Mononuclear cell (primary cell): ENCODE measurements at regions not wholly inside any gene's neighbourhood (a gene's known extent, or its start where the extent isn't known, plus 50 kb on each side); places are given as distances from the start of the nearest gene placed in this dataset.

Experiments used
- H3K27me3 ChIP-seq: 2 replicates; pipeline ENCODE4 v1.6.0; 2011; ENCODE audit warnings: low read length, control low read depth; ENCODE audit not compliant: insufficient read depth
- H3K4me1 ChIP-seq: 2 replicates; pipeline ENCODE4 v1.5.1; 2011; ENCODE audit warnings: mild to moderate bottlenecking, low read length, control low read depth; ENCODE audit not compliant: insufficient read depth
- H3K4me3 ChIP-seq: 2 replicates; pipeline ENCODE4 v1.5.1; 2011; ENCODE audit warnings: mild to moderate bottlenecking, low read length, moderate library complexity
- H3K9me3 ChIP-seq: 2 replicates; pipeline ENCODE4 v1.5.1; 2011; ENCODE audit warnings: low read depth, mild to moderate bottlenecking, control low read depth, low read length

DNA sequence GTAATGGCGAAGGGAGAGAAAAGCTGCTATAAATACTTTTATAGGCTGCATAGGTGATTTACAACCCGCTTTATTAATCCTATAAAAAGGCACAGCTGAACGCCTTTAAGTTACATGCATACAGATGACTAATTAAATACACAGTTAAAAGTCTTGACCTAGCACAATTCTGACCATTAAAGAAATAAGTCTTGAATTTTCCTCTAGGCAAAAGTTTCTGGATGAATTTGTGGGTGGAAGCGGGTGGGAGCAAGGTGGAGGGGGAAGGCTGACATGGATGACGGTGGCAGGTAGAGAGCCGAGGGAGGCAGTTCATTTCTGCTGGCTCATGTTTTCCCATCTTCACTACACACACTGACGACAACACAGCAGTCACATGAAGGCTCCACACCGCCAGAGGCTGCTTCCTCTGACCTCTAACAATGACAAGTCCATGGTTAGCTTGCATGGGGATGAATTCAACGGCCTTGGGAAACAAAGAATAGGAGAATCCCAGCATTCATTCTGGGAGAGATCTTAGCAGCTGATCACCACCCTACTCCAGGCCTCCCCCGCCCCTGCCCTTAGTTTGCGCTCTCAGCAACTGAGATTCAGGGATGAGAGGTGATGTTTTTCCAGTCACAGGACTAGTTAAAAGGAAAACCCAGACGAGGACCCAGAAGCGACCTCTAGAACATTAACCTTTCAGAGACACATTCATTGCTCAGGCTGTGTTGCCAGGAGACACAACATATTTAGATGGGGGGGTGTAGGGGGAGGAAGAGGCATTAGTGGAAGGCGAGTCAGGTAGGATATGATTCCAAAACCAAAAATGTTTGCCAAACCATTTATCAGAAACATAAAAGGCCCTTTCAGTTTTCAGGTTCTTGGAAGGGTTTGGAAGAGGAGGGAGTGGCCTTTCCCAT lies 329.3 kb downstream of the PIK3R1 start:
- no peak overlapping the region for H3K4me3 ChIP-seq
- no peaks in the 10 kb centered on the region for H3K9me3 ChIP-seq
- no peaks in the 10 kb centered on the region for H3K4me1 ChIP-seq
- H3K27me3 ChIP-seq = peaks cover 4% of the 10 kb centered on the region

- no peaks in the 10 kb centered on the region for H3K9me3 ChIP-seq
- H3K4me3 ChIP-seq = no peak overlapping the region
- H3K27me3 ChIP-seq = no peaks in the 10 kb centered on the region
- H3K4me1 ChIP-seq = no peaks in the 10 kb centered on the region
Measured at GRCh38 chr5:68545636-68546295, 330.2 kb downstream of the PIK3R1 start.

DNA sequence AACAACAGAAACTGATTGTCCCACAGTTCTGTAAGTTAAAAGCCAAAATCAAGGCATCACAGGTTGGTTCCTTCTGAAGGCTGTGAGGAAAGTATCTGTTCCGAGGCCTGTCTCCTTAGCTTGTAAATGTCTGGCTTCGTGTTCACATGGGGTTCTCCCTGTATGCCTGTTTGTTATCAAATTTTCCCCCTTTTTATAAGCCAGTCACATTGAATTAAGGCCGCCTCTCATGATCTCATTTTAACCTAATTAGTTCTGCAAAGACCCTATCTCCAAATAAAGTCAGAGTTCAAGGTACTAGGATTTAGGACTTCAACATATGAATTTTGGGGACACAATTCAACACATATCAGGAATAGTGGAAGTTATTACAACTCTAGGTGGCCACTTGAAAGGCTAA lies 331.5 kb downstream of the PIK3R1 start:
- Histone ChIP-seq H3K4me1 (no peaks in the 10 kb centered on the region), H3K4me3 (no peak overlapping the region), H3K27me3 (no peaks in the 10 kb centered on the region), H3K9me3 (no peaks in the 10 kb centered on the region)

DNA sequence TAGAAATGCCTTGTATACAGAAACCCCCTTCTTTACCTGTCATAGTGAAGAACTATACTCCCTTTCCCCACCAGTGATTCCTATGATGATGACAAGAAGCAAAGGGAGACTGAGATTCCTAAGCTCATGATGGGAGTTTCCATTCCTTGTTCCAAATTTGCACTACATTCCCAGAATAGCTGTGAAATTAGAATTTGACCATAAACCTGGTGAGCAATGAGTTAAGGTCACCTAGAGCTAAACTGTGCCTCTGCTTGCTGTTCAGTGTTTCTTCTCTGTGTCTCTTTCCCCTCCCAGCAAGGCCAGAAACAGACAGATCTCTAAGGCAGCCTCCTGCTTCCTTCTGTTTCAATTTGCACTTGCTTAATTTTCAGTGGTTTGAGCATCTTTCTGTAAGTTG lies 332.1 kb downstream of the PIK3R1 start:
- no peak overlapping the region for H3K4me3 ChIP-seq
- no peaks in the 10 kb centered on the region for H3K9me3 ChIP-seq
- no peaks in the 10 kb centered on the region for H3K4me1 ChIP-seq
- H3K27me3 ChIP-seq = no peaks in the 10 kb centered on the region

DNA sequence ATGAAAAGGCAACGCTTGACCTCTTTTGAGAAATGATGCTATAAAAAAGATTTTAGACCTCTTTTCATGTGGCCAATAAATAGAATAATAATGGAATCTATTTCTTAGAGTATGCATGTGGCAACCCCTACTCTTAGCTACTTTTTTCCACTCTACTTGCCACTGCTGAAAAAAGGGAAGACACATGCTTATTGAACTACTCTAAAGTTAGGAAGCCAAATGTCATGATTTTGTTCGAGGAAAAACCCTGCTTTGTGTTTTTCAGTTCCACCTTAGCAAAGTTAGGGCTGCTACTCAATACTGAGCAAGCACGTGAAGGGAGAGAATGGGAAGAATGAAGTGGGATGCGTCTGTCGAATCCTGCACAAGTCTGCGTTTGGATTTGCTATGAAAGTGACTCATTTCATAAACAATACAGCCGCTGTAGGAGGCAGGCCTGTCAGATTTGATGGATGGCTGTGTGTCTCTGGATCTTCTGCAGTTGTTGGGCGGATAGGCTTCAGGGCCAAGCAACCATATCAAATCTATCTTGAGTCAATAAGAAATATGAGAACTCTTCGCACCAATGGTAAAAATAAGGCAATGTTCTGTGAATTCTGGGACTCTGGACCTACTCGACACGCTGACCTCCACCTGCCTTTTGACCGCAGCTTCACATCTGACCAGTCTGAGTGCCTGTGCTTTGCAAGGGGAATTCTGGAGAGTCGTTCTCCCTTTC lies 333.6 kb downstream of the PIK3R1 start:
- Histone ChIP-seq H3K9me3 (no peaks in the 10 kb centered on the region), H3K4me3 (no peak overlapping the region), H3K4me1 (no peaks in the 10 kb centered on the region)

GRCh38 chr5:68550015-68550414 lies 334.5 kb downstream of the PIK3R1 start:
- H3K4me3 ChIP-seq = no peak overlapping the region
- H3K27me3 ChIP-seq = no peaks in the 10 kb centered on the region
- H3K9me3 ChIP-seq = no peaks in the 10 kb centered on the region
- no peaks in the 10 kb centered on the region for H3K4me1 ChIP-seq

More for the DNA sequence above, 333.6 kb downstream of the PIK3R1 start:
- no peaks in the 10 kb centered on the region for H3K27me3 ChIP-seq

GRCh38 chr5:68551436-68551835 lies 335.9 kb downstream of the PIK3R1 start:
- Histone ChIP-seq H3K27me3 (no peaks in the 10 kb centered on the region), H3K4me3 (no peak overlapping the region), H3K9me3 (no peaks in the 10 kb centered on the region), H3K4me1 (no peaks in the 10 kb centered on the region)

DNA sequence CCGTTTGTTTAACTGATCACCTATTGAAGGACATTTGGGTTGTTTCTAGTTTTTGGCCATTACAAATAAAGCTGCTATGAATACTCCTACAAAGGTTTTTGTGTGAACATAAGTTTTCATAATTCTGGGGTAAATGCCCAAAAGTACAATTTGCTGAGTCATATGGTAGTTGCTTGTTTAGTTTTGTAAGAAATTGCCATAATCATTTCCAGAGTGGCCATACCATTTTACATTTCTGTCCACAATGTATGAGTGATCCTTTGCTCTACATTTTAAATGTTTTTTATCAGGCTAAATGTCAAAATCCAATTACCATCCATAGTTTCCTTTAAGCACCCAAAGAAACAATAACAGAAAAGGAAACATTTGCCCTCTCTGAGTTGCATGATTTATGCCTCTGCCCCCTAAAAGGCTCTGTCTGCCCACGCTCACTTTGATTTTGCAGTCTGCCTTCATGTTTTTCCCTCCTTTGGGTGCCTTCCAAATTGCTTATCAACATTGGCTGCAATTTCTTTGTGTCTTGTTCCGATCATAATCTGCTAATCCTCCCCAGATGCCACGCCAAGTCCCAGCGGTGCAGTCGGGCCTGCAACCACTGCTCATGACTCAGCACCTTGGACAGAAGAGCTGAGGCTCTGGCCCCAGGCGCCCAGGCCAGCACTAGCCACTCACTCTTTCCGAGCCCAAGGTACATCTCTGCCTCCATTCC lies 339.2 kb downstream of the PIK3R1 start:
- Histone ChIP-seq H3K4me1 (no peaks in the 10 kb centered on the region), H3K4me3 (no peak overlapping the region), H3K27me3 (no peaks in the 10 kb centered on the region), H3K9me3 (no peaks in the 10 kb centered on the region)

GRCh38 chr5:68555907-68556681 lies 340.5 kb downstream of the PIK3R1 start:
- no peaks in the 10 kb centered on the region for H3K9me3 ChIP-seq
- no peaks in the 10 kb centered on the region for H3K27me3 ChIP-seq
- H3K4me1 ChIP-seq = no peaks in the 10 kb centered on the region
- no peak overlapping the region for H3K4me3 ChIP-seq

DNA sequence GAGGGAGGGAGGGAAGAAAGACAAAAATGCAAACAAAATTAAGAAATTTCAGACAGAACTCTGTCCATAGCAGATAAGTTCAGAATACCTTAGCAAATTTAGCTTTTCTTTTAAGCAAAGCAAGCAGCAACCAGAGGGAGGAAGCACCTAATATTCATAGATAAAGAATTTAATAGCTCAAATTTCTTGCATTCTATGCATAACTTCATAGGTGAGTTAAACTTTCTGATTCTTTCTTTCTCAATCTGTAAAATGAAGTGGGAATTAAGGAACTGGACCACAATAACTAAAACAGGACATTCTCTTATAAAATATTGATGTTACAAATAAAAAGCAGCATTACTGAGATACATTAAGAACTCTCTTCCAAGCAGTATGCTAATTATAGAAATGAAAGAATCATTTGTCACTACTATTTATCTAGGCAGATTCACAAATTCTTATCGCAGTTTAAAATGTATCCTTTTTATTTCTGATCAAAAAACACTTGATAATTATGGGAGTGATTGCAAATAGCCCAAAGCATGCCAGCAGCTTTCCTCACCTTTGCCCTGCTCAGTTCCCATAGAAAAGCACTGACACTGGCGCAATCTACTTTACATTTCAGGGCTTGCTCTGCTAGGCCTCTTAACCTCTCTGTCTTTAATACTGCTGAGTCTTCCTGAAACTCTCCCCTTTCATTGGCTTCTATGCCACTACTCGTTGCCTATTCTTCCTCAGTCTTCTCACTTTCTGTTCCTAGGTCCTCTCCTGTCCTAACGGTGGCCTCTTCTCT lies 341.8 kb downstream of the PIK3R1 start:
- no peaks in the 10 kb centered on the region for H3K27me3 ChIP-seq
- H3K4me3 ChIP-seq = no peak overlapping the region
- no peaks in the 10 kb centered on the region for H3K4me1 ChIP-seq
- H3K9me3 ChIP-seq = no peaks in the 10 kb centered on the region

DNA sequence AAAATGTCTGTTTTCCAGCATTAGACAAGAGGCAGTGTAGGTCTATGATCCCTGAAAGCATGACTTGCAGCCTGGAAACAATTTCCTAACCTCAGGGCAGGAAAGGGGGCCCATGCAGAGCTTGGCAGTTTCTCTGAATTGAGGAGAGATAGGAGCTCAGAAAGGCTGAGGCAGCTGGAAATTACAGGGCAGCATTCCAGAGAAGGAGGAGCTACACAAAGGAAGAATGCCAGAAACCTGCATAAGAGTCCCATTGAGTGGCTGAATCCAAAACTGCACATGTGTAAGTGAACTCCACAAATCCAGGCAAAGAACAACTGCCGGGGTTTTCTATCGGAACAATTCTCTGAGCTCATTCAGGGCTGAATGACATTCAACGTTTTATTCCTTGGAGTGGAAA lies 346.8 kb downstream of the PIK3R1 start:
- Histone ChIP-seq H3K9me3 (no peaks in the 10 kb centered on the region), H3K4me3 (no peak overlapping the region), H3K4me1 (no peaks in the 10 kb centered on the region), H3K27me3 (no peaks in the 10 kb centered on the region)

DNA sequence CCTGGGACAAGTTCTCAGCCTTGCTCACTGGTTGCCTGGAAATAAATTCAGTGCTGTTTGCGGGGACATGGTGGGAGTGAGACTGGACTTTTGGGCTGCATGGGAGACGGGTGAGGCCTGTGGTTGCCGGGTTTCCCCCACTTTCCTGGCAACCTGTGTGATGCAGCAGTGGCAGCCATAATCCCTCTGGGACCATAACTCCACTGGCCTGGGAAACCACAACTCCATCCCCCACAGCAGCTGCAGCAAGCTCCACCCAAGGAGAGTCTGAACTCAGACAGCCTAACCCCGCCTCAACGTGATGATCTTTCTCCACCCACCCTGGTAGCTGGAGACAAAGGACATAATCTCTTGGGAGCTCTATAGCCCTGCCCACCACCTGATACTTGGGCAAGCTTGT lies 349.9 kb downstream of the PIK3R1 start:
- Histone ChIP-seq H3K9me3 (no peaks in the 10 kb centered on the region), H3K4me1 (no peaks in the 10 kb centered on the region), H3K27me3 (no peaks in the 10 kb centered on the region), H3K4me3 (no peak overlapping the region)

- H3K9me3 ChIP-seq = peaks cover 11% of the 10 kb centered on the region
- H3K4me3 ChIP-seq = no peak overlapping the region
- H3K4me1 ChIP-seq = no peaks in the 10 kb centered on the region
- H3K27me3 ChIP-seq = no peaks in the 10 kb centered on the region
Measured at GRCh38 chr5:68576805-68577204, 361.2 kb downstream of the PIK3R1 start.

DNA sequence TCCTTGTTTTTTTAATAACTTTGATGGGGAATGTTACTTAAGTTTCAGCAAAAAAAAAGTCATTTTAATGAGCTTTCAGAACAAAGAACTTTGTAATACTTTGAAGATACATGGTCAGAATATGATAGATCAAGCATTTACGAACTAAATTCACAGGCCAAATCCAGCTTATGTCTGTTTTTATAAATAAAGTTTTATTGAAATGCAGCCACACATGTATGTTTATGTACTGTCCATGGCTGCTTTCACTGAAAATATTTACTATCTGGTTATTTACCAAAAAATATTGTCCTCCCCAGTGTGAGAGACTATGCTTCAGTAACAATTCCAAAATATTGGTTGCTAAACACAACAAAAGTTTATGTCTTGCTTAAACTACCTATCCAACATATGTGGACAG lies 366.7 kb downstream of the PIK3R1 start:
- no peak overlapping the region for H3K4me3 ChIP-seq
- H3K27me3 ChIP-seq = no peaks in the 10 kb centered on the region
- H3K9me3 ChIP-seq = peaks cover 3% of the 10 kb centered on the region
- no peaks in the 10 kb centered on the region for H3K4me1 ChIP-seq
